Endodermal cell (in vitro differentiated cells): ENCODE measurements at regions not wholly inside any gene's neighbourhood (a gene's known extent, or its start where the extent isn't known, plus 50 kb on each side); places are given as distances from the start of the nearest gene placed in this dataset.
A peak's percentile ranks its signal among the peaks of the same experiment; 100 is the strongest.
"Not testable (repeated sequence)": the region's sequence is repeated elsewhere in the genome, so short reads cannot be mapped to it uniquely, and the experiment has no call there.

Experiments
- DNase-seq: peaks from one replicate; pipeline ENCODE4 v3.0.0-alpha.2; 2017
- H3K27ac ChIP-seq: 2 replicates; pipeline ENCODE4 v1.5.1; 2013; ENCODE audit warnings: mild to moderate bottlenecking, low read depth, low read length, moderate library complexity
- H3K27me3 ChIP-seq: 2 replicates; pipeline ENCODE4 v1.6.1; 2013; ENCODE audit warnings: mild to moderate bottlenecking, low read length, moderate library complexity; ENCODE audit not compliant: insufficient read depth, control insufficient read depth, poor library complexity, severe bottlenecking
- H3K36me3 ChIP-seq: 2 replicates; pipeline ENCODE4 v1.7.0; 2013; ENCODE audit warnings: mild to moderate bottlenecking, low read length, moderate library complexity; ENCODE audit not compliant: control insufficient read depth, insufficient read depth
- H3K4me1 ChIP-seq: one replicate; pipeline ENCODE4 v1.7.0; 2013; ENCODE audit warnings: low read length; ENCODE audit not compliant: control insufficient read depth, insufficient read depth
- H3K4me3 ChIP-seq: 2 replicates; pipeline ENCODE4 v1.5.1; 2013; ENCODE audit warnings: mild to moderate bottlenecking, low read length, moderate library complexity
- H3K9ac ChIP-seq: 2 replicates; pipeline ENCODE4 v1.6.1; 2013; ENCODE audit warnings: mild to moderate bottlenecking, low read length, moderate library complexity; ENCODE audit not compliant: poor library complexity, severe bottlenecking; ENCODE audit errors: extremely low read depth
- H3K9me3 ChIP-seq: 2 replicates; pipeline ENCODE4 v1.6.1; 2013; ENCODE audit warnings: mild to moderate bottlenecking, low read length, moderate library complexity; ENCODE audit not compliant: control insufficient read depth
- H3K27ac Mint-ChIP-seq: 2 replicates; pipeline ENCODE4 v1.8.0; 2020; ENCODE audit warnings: mixed read lengths
- H3K27me3 Mint-ChIP-seq: 2 replicates; pipeline ENCODE4 v1.8.0; 2021; ENCODE audit warnings: mild to moderate bottlenecking, mixed read lengths; ENCODE audit not compliant: insufficient read depth
- H3K36me3 Mint-ChIP-seq: 2 replicates; pipeline ENCODE4 v1.8.0; 2020; ENCODE audit warnings: low read depth, mixed read lengths
- H3K4me1 Mint-ChIP-seq: 2 replicates; pipeline ENCODE4 v1.8.0; 2020; ENCODE audit warnings: mixed read lengths
- H3K4me3 Mint-ChIP-seq: 2 replicates; pipeline ENCODE4 v1.8.0; 2020; ENCODE audit warnings: mild to moderate bottlenecking, moderate library complexity, mixed read lengths
- H3K9me3 Mint-ChIP-seq: 2 replicates; pipeline ENCODE4 v1.8.0; 2020; ENCODE audit warnings: mild to moderate bottlenecking, mixed read lengths
- CTCF ChIP-seq: fragments of 200-600 bp; sonication (generic); conservative IDR thresholded peaks from 2 replicates; pipeline ENCODE4 v1.5.0; 2021; ENCODE audit warnings: antibody characterized with exemption, mild to moderate bottlenecking
- whole genome bisulfite sequencing, 2 experiments: methylation state at CpG; one replicate each; pipeline versions ENCODE4 v1.1.5 to v1.1.7; 2013; ENCODE audit warnings: missing lambda C conversion rate in 2 of 2, mixed read lengths in 1 of 2; ENCODE audit not compliant: insufficient coverage in 1 of 2, insufficient read length in 1 of 2; 5-methylcytosine and 5-hydroxymethylcytosine counted together

DNA sequence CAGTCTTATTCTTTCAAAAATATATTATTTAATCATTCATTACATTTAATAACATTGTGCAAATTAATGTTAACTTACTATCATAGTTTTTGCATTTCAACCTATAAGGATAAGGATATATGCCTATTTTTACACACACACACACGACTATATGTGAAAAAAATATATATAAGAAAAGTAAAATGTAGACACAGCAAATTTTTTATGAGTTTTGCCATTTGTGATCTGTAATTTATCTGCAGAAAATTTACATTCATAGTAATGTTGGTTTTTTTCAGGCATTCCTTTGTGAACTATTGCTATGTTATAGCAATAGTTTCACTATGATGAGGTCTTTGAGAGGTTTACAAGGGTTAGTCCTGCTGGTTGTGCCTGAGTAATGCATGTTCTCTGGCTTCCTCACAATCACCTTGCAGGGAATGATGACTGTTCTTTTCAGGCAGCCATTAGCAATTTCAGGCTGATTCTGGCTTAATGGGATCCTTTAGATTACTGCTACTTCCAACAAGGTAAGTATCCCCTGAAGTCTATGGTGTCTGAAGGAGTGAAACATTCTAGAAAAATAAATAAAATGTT lies 183.7 kb upstream of the CDK1 start:
- Histone ChIP-seq H3K36me3 (no peaks in the 10 kb centered on the region), H3K27ac (no peak overlapping the region), H3K9ac (no peak overlapping the region), H3K4me1 (no peaks in the 10 kb centered on the region), H3K9me3 (no peaks in the 10 kb centered on the region), H3K27me3 (no peaks in the 10 kb centered on the region), H3K4me3 (no peak overlapping the region)
- H3K4me1 Mint-ChIP-seq: no peaks in the 10 kb centered on the region
- no peaks in the 10 kb centered on the region for H3K36me3 Mint-ChIP-seq
- DNase-seq: peak; percentile 57
- H3K27ac Mint-ChIP-seq: no peak overlapping the region
- no peak overlapping the region for H3K4me3 Mint-ChIP-seq
- no peaks in the 10 kb centered on the region for H3K27me3 Mint-ChIP-seq
- H3K9me3 Mint-ChIP-seq: no peaks in the 10 kb centered on the region
- TF ChIP-seq CTCF: peak; percentile 65
- no CpG with 5 or more reads among the region's 1 CpG for WGBS, 2 experiments

GRCh38 chr10:60591119-60591518 lies 187.2 kb upstream of the CDK1 start:
- Mint-ChIP-seq H3K27ac (no peak overlapping the region), H3K36me3 (no peaks in the 10 kb centered on the region), H3K9me3 (no peaks in the 10 kb centered on the region), H3K27me3 (no peaks in the 10 kb centered on the region), H3K4me1 (no peaks in the 10 kb centered on the region), H3K4me3 (no peak overlapping the region)
- TF ChIP-seq CTCF: no peak
- DNase-seq: no peak
- no peak overlapping the region for H3K4me3 ChIP-seq
- H3K27me3 ChIP-seq: no peaks in the 10 kb centered on the region
- 92 to 93% methylated on average over 1 of the region's 2 CpGs for WGBS, 2 experiments
- H3K36me3 ChIP-seq: no peaks in the 10 kb centered on the region
- H3K4me1 ChIP-seq: no peaks in the 10 kb centered on the region
- H3K9ac ChIP-seq: no peak overlapping the region
- no peaks in the 10 kb centered on the region for H3K9me3 ChIP-seq
- no peak overlapping the region for H3K27ac ChIP-seq

DNA sequence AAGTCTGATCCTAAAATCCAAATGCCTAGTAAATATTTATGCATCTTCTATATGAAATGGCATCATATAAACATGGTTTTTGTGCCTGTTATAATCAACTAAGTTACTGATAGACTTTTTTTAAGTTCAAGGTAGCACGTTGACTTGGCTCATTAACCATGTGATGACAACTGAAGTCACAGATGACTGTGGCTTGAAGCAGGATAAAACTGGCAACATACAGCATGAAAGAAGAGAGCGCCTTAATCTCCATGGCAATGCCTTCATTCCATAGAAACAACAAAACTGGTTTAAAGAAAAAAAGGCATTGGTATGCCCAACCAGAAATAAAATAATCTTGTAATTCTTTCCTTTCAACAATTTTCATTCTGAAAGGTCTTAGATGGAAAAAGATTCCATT lies 188.9 kb upstream of the CDK1 start:
- no peak for DNase-seq
- Mint-ChIP-seq H3K4me3 (no peak overlapping the region), H3K27ac (no peak overlapping the region), H3K4me1 (no peaks in the 10 kb centered on the region), H3K27me3 (no peaks in the 10 kb centered on the region), H3K36me3 (no peaks in the 10 kb centered on the region), H3K9me3 (no peaks in the 10 kb centered on the region)
- Histone ChIP-seq H3K9ac (no peak overlapping the region), H3K4me3 (no peak overlapping the region), H3K4me1 (no peaks in the 10 kb centered on the region), H3K27me3 (no peaks in the 10 kb centered on the region), H3K36me3 (no peaks in the 10 kb centered on the region), H3K9me3 (no peaks in the 10 kb centered on the region), H3K27ac (no peak overlapping the region)
- WGBS, 2 experiments: 82 to 83% methylated on average over 1 to 2 of the region's 2 CpGs
- TF ChIP-seq CTCF: no peak

- H3K9ac ChIP-seq, H3K36me3 ChIP-seq, H3K4me3 ChIP-seq, H3K27me3 Mint-ChIP-seq, H3K27me3 ChIP-seq, H3K27ac Mint-ChIP-seq, H3K27ac ChIP-seq, H3K4me1 Mint-ChIP-seq, H3K9me3 Mint-ChIP-seq, DNase-seq, H3K4me3 Mint-ChIP-seq, H3K9me3 ChIP-seq, H3K4me1 ChIP-seq: not testable (repeated sequence)
- 97% methylated on average over 2 of the region's 2 CpGs; no CpG with 5 or more reads in 1 of the 2 experiments for WGBS, 2 experiments
- peaks cover 11% of the 10 kb centered on the region for H3K36me3 Mint-ChIP-seq
Measured at GRCh38 chr10:60581782-60582181, 192.1 kb upstream of the ANK3 start.
